Fibroblast of the conjunctiva (primary cell): ENCODE measurements at regions not wholly inside any gene's neighbourhood (a gene's known extent, or its start where the extent isn't known, plus 50 kb on each side); places are given as distances from the start of the nearest gene placed in this dataset.
"Not testable (repeated sequence)": the region's sequence is repeated elsewhere in the genome, so short reads cannot be mapped to it uniquely, and the experiment has no call there.

Source experiments
- DNase-seq: peaks from one replicate; pipeline ENCODE4 v3.0.0-alpha.2; 2010; ENCODE audit warnings: low read depth

DNA sequence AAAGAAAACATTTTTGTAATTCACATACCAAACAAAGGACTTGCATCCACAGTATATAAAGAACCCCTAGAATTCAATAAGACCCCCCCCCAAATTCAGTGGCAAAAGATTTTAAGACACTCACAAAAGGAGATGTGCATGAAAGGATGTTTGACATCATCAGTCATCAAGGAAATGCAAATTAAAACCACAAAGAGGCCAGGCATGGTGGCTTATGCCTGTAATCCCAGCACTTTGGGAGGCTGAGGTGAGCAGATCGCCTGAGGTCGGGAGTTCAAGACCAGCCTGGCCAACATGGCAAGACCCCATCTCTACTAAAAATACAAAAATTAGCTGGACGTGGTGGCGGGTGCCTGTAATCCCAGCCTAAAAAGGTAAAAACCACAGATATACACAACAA is 61.3 kb downstream of the AIPL1 start:
- not testable (repeated sequence) for DNase-seq

DNA sequence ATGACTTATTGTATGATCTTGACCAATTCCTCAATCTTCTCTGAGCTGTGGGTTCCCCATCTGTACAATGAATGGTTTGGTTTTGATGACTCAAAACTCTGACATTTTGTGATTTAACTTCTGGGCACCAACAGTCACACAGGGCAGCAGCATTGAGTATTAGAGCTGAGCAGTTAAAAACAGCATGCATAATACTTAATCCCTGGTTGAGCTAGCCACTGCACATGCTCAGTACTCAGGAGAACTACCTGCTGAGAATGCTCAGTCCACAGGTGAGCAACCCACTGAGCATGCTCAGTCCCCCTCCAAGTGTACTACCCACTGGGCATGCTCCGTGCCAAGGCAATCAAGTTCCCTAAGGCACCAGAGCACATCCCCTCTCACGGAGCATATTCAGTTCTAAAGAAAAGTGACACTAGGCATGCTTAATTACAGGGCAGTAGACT is 68.7 kb downstream of the AIPL1 start:
- DNase-seq: no peak

DNA sequence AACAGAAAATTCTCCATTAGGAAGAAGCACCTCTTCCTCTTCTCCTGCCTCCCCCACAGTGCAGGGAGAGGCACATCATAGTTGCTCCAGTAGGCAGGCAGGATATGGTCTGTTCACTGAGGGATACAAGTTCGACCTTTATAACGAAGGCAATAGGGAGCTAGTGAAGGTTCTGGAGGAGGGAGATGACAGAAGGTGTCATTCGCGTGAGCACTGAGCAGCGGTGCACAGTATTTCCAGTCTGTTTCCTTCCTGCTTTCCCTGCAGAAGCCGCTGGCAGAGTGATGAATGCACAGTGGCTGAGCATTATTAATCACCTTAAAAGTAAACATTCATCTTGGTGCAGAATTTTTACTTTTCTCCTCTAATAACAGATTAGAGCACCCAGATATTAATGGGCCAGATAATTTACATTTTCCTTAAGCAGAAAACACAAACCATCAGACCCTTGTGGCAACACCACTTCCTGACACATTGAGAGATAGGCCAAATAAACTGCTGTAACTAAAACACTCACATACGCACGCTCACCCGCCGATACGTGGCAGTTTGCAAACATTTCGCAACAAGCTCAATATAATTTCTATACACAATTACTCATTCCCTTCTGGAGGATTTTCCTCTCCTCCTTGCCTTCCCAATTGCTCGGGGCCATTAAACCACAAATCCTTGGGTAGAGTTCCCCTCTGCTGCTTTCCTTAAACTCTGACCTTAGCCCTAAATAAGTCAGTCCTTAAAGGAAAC is 69.5 kb downstream of the AIPL1 start:
- DNase-seq: peak; percentile 31

DNA sequence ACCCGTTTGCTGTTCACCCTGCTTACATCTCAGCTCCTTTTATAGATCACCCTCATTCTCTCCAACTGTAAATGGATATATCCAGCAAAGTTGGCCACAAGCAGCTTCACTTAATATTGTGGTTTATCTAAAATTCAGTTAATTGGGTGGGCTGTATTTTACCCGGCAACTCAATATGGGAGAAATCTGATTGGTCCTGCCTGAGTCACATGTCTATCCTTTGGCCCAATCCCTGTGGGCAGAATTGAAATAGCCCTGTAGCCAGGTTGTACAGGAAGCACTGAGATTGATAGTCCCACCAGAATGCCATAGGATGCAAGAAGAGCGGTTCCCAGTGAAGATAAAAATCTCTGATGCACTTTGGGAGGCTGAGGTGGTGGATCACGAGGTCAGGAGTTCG is 73.2 kb downstream of the AIPL1 start:
- DNase-seq: no peak

DNA sequence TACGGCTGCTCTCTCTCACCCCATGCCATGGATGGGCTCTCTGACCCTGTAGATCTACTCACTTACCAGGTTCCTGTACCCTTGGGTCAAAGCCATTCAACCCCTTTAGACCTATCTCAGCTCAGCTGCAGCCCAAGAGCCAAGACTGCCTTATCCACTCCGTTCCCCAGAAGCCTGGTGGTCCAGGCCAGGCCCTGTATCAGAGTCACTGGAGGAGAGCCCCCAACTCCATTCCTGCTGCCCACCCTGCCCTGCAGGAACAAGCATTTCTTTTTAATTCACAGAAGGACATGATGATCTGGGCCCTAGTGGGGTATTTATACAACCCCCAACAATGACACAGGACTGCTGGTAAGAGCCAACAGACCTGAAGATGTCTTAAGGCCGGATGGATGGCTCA is 76.8 kb downstream of the AIPL1 start:
- DNase-seq: no peak

DNA sequence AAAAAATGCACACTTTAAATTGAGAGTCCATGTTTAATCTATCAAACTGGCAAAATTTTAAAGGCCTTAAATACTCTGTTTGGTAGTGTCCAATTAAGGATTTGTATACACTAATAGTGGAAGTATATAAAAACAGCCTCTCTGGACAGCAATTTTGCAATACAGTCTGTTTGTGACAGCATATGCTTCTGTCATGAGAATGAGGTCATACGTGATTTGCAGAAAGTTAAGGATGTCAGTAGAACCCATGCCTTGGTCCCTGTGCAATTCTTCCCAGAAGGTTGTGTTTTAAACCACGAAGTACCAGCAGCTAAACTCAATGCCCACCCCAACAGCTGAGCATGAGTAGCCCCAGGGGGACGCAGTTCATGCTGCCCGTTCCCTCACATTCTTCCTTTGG is 78.4 kb downstream of the AIPL1 start:
- DNase-seq: no peak

DNA sequence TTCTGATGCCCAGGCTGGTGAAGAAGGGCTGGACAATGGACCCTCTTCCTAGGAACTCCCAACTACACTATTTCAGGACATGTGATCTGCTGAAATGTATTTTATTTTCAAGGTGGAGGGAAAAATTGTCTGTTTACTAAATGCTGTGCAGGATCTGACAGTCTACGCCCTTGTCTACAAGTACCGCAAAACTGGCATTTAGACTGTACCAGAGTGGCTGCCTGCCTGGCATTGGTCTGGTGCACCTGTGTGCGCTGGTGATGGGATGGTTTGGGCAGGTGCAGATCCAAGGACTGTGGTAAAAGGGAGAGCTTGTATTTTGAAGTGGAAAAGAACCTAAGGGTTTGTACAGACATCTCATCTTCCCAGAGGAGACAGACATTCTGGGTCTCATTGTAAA is 79.7 kb downstream of the AIPL1 start:
- no peak for DNase-seq

DNA sequence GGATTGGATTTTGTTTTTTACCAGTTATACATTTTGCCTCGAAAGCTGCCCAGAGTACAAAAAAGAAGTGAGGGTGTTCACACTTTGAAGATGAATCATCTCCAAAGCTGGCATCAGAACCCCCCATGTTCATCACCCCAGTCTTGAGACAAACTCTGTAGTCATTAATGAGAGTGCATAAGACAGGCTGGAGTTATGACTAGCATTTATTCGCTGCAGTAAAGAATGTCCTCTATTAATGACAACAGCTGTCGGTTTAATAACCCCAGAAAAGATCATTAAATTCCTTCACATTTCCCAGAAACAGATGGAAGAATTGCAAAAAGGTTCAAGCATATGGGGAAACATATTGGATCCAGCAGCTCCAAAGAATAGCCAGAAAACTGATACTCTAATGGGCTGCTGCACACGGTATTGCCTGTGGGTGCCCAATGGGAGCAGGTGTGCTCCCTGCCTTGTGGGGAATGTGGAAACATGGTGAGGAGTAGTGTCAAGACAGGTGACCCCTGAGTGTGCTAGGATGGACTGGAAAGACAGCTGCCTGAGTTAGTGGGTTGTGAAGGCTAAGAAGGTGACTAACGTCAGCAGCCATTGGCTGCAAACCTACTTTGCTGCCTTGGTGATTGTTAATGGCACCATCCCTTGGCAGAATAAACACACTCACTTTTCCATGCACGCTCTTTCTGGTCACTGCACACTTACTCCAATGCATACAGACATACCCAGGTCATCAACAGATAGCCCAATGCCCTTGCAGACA is 81.9 kb downstream of the AIPL1 start:
- no peak for DNase-seq

DNA sequence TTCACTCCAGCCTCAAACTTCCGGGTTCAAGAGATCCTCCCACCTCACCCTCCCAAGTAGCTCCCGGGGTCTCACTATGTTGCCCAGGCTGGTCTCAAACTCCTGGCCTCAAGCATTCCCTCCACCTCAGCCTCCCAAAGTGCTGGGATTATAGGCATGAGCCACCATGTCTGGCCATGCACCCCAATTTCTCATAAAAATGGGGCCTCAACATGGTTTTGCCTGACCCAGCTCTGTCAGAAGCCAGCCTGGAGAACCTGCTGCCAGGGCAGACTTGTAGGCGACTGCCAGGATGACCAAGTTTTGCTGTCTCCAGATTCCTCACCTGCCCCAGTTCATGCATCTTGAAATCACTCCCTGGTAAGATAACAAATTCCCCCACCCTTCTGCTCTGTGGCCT is 82.9 kb downstream of the AIPL1 start:
- DNase-seq: no peak

DNA sequence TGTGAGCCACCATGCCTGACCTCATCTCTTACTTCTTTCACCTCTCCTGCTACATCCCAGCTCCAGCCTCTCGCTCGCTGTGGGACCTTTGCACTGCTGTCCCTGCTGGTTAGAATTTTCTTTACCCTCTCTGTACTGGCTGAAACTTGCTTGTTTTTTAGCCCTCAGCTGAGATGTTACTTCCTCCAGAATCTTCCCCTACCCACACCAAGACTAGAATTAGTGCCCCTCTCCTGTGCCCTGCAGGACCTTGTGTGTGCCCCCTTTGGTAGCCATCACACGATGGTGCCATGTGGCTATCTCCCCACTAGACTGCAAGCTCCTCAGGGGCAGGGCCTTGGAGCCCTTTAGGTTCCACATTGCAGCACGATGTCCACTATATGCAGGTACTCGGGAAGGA is 84.1 kb downstream of the AIPL1 start:
- DNase-seq: no peak

DNA sequence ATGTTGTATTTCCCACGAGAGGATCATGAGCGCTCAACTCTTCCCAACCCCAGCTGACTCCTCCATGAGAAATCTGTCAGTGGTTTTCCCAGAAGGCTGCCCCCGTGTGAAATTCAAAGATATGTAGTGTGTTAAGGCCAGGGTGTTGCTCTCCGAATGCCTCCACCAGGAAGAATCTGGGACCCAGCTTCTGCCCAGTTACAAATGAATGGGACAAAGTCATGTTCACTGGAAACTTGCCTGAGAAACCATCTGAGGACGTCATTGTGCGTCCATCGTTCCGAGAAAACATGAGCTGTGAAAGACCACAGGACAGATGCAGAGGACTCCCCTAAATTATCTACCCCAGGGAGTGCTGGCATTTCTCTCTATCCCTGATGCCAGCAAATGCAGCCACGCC is 86.0 kb downstream of the AIPL1 start:
- DNase-seq: no peak

DNA sequence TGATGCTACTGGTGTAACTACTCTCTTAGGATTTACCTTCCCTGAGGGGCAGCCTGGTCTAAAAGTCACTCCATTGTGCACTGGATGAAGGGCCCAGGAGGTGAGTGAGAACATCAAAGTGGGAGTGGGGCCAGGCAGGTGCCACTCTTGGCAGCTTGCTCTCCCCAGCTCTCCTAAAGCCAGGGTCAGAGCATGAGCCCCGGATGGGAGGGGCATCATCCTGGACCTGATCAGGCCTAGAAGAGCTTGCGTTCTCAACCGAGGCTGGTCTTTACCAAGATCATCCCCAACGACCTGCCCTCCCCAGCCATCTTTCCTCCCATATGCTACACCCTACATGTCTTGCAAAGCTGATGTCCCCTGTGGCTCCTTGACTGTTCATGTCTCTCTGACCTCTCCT is 87.1 kb downstream of the AIPL1 start:
- DNase-seq: no peak

DNA sequence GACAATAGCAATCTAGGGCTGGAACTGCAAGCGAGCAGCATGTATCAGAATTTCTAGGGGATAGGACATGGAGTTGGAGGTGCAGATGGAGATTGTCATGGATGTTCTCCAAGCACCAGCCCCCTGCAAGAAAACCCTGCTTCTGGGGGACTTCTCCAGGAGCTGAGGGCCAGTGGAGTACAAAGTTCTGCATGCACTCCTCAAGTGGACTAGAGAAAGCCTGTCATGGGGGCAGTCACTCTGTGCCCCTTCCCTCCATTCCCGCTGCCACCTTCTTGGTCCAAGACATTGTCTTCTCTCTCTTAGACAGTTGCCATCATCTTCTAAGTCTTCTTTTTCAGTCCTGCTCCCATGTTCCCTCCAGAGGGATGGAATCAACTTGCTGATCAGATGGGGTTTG is 87.9 kb downstream of the AIPL1 start:
- DNase-seq: no peak

DNA sequence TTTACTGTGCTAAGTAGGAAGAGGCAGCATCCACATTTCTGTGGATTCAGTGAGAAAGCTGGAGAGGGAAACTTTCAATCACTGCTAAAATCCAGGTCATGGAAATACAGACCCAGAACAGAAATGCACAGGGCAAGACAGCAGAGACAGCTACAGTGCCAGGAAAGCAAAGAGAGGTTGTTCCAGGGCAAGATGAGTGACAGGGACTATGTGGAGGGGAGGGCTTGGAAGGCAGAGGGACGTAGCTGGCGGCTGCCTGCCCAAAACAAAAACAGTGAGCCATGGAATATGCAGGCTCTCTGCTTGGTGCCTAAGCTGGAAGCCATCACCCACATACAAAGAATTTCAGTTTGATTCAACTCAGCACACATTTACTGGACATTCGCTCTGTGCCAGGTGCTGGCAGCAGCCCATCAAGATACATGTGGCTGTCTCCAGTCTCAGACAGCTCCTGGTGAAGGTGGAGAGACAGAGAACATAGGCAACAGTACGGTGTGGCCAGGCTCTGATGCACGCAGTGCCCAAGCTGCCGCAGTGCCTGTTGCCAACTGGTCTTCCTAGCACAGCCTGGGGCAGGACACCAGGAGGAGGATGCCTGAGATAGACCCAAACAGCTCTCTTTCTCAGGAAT is 88.7 kb downstream of the AIPL1 start:
- no peak for DNase-seq

DNA sequence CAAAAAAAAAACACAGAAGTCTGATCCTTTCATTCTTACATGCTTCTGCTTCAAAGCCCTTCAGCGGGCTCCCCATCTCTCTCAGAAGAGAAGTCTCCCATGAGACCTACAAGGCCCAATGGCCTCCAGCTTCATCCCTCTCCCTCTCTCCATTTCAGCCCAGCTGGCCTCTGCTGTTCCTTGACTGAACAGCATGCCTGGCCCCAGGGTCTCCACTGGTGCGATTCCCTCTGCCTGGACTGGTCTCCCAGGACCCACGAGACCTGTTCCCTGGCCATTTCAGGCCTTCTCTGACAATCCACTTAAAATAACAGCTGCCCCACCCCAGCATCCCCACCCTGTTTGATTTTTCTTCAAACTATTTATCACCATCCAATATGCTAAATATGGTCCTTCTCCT is 91.2 kb downstream of the AIPL1 start:
- DNase-seq: no peak

DNA sequence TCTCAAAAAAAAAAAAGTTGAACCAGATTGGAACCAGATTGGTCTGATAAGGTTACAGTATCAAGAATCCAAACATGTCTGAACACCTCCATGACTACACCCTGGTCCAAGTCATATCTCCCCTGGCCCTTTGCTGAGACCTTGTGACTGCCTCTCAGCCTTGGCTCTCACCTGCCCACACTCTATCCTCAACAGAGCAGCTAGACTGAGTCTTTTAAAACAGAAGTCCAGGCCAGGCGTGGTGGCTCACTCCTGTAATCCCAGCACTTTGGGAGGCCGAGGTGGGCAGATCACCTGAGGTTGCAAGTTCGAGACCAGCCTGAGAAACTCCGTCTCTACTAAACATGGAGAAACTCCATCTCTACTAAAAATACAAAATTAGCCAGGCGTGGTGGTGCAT is 91.7 kb downstream of the AIPL1 start:
- no peak for DNase-seq

DNA sequence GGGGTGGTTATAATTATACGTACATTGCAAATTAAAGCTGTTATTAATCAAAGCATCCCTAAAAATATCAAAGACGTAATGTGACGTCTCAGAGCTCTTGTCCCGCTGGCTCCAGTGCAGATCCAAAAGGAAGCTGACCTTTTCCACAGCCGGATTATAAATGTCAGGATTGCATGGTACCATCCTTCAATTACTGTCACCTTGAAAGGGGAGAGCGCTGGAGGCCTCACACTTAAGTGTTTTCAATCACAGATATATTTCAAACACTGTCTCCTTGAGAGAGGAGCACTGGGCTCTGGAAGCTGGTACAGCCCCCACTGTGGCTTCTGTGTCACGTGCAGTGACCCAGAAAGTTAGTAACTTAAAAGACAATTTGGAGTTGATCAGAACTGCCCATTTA is 94.2 kb downstream of the AIPL1 start:
- no peak for DNase-seq

DNA sequence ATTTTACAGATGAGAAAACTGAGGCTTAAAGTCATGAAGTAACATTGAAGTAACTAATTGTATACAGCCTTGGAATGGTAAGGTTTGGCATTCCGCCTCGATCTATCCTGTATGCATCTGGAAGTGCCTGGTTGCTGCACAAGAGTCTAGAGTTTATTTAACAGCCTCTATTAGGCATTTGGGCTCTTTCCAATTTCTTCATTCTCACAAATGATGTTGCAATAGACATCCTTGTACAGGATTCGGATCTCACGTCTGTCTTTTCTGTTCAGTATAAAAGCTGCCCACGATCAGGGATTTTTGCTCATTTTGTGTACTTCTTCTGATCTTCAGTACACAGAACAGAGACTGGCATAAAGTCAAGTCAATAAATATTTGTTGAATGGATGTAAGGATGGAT is 100.5 kb downstream of the AIPL1 start:
- DNase-seq: peak; percentile 1

DNA sequence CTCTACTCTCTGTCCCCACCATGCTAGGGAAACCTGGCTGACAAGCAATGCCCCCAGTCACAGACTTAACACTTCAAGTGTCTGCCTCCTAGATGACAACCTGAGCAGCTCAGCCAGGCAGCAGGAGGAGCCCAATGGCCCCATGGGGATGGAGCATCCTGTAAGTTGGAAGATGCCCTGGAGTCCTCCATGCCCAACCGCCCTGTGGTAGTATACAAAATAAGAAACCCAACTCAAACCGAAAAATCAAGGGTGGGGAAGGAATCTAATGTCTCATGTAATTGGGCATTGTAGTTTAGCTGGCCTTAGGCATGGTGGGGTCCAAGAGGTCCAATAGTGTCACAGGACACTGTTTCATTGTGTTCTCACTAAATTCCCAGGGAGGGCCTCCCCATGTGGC is 104.0 kb downstream of the AIPL1 start:
- no peak for DNase-seq

DNA sequence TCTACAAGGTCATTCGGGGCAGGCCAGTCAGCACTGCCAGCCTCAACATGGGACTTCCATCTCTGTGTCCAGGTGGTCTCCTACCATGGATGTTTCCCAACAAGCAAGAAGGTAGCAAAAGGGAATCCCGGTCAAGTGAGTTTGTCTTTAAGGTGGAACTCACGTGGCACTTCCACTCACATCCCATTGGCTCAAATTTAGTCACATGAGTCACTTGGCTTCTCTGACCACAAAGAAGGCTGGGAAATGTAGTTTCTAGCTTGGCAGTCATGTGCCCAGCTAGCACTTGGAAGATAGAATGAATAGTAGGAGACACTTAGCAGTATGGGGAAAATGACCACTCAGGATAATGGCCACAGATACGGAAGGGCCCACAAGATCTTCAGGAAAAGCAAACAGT is 106.6 kb downstream of the AIPL1 start:
- no peak for DNase-seq

DNA sequence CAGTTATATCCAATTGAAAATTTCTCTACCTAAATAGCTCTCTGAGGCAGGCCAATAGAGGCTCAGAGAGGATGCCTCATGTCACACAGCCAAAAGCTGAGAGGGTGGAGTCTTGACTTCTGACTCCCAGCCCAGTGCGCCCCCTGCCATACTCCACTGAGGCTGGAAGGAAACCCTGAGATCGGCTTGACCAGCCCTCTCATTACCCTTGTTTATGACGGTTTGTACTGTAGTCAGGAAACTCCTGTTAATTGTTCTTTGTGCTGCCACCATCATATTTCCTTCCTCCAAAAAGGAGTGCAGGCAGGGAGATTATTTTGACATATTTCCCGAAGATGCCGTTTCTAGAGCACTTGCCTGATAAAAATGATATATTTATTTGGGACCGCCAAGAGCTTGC is 107.9 kb downstream of the AIPL1 start:
- no peak for DNase-seq

DNA sequence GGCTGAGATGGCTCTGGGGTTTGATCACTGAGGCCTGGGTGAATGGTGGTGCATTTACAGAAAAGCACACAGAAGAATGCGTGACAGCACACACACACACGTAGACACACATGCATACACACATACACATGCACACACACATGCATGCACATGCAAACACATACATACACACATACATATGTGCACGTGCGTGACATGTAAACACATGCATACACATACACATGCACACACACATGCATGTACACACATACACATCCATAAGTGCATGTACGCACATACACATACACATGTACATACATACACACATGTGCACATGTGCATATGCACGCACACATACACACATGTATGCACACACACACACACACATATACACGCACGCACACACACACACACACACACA is 108.4 kb downstream of the AIPL1 start:
- no peak for DNase-seq

DNA sequence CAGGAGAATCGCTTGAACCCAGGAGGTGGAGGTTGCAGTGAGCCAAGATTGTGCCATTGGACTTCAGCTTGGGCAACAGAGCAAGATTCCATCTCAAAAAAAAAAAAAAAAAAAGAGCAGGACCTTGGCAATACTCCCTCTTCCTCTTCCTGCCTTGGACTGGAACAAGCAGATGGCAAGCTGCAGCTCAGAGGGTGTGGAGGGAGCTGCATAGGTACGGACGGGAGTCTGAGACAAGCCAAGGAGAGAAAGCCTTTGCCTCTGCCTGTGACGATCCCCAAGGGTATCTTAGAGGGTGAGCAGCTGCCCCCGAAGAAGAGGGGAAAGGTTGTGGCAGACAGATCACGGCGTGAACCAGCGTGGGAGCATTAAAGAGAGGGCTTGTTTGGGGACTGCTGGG is 109.2 kb downstream of the AIPL1 start:
- no peak for DNase-seq
